Neural cell (in vitro differentiated cells): ENCODE measurements at regions not wholly inside any gene's neighbourhood (a gene's known extent, or its start where the extent isn't known, plus 50 kb on each side); places are given as distances from the start of the nearest gene placed in this dataset.

ENCODE experiments used
- H2AFZ ChIP-seq: fragments of 200-600, 300-800 bp; sonication (generic), shearing (Covaris generic); 2 replicates; pipeline ENCODE4 v1.6.0; 2014; ENCODE audit warnings: low read depth, mild to moderate bottlenecking, antibody characterized with exemption, low read length, moderate library complexity
- H3F3A ChIP-seq: fragments of 200-600 bp; shearing (Covaris generic); 2 replicates; pipeline ENCODE4 v1.6.1; 2016; ENCODE audit warnings: mild to moderate bottlenecking, moderate library complexity, mixed read lengths, antibody characterized with exemption, low read length; ENCODE audit not compliant: insufficient read depth, poor library complexity, severe bottlenecking
- H3K27ac ChIP-seq: fragments of 200-600, 300-800 bp; sonication (generic), shearing (Covaris generic); 2 replicates; pipeline ENCODE4 v1.5.1; 2014; ENCODE audit warnings: mild to moderate bottlenecking, low read length, moderate library complexity
- H3K27me3 ChIP-seq: fragments of 300-800, 200-600 bp; sonication (generic), shearing (Covaris generic); 2 replicates; pipeline ENCODE4 v1.6.0; 2014; ENCODE audit warnings: mild to moderate bottlenecking, low read depth, low read length, moderate library complexity; ENCODE audit not compliant: insufficient read depth
- H3K36me3 ChIP-seq: fragments of 300-800, 200-600 bp; sonication (generic), shearing (Covaris generic); 2 replicates; pipeline ENCODE4 v1.5.1; 2014; ENCODE audit warnings: mild to moderate bottlenecking, antibody characterized with exemption, low read length, moderate library complexity; ENCODE audit not compliant: insufficient read depth
- H3K4me2 ChIP-seq: fragments of 300-800, 200-600 bp; sonication (generic), shearing (Covaris generic); 2 replicates; pipeline ENCODE4 v1.6.0; 2014; ENCODE audit warnings: mild to moderate bottlenecking, low read length
- H3K4me3 ChIP-seq: fragments of 300-800, 200-600 bp; sonication (generic), shearing (Covaris generic); 2 replicates; pipeline ENCODE4 v1.5.1; 2014; ENCODE audit warnings: mild to moderate bottlenecking, low read length, moderate library complexity
- H3K79me2 ChIP-seq: fragments of 200-600 bp; shearing (Covaris generic); replicated peaks from 2 replicates; pipeline ENCODE4 v1.6.0; 2014; ENCODE audit warnings: mild to moderate bottlenecking, low read length, moderate library complexity; ENCODE audit not compliant: insufficient read depth
- H3K9ac ChIP-seq: fragments of 300-800, 200-600 bp; sonication (generic), shearing (Covaris generic); 2 replicates; pipeline ENCODE4 v1.6.1; 2016; ENCODE audit warnings: mild to moderate bottlenecking, low read length, mixed read lengths
- H3K9me2 ChIP-seq: fragments of 200-600 bp; shearing (Covaris generic); 2 replicates; pipeline ENCODE4 v1.6.1; 2016; ENCODE audit warnings: mild to moderate bottlenecking, low read length, mixed read lengths; ENCODE audit not compliant: insufficient read depth
- H3K9me3 ChIP-seq: fragments of 200-600, 300-800 bp; sonication (generic), shearing (Covaris generic); 2 replicates; pipeline ENCODE4 v1.6.1; 2016; ENCODE audit warnings: mild to moderate bottlenecking, mixed run types, low read length, moderate library complexity, mixed read lengths
- H4K20me1 ChIP-seq: fragments of 200-600 bp; shearing (Covaris generic); 2 replicates; pipeline ENCODE4 v1.6.1; 2016; ENCODE audit warnings: mild to moderate bottlenecking, mixed run types; ENCODE audit not compliant: insufficient read depth
- EP300 ChIP-seq: fragments of 450-650 bp; conservative IDR thresholded peaks from 2 replicates; pipeline ENCODE4 v1.6.1; 2014; ENCODE audit warnings: antibody characterized with exemption, mild to moderate bottlenecking, moderate library complexity; ENCODE audit not compliant: poor library complexity, severe bottlenecking
- EZH2 ChIP-seq: fragments of 200-600, 300-800 bp; shearing (Covaris generic), sonication (generic); IDR thresholded peaks from 2 replicates; pipeline ENCODE4 v1.6.1; 2014; ENCODE audit warnings: antibody characterized with exemption, low read length, borderline replicate concordance, mild to moderate bottlenecking; ENCODE audit not compliant: insufficient read depth, poor library complexity, severe bottlenecking
- MXI1 ChIP-seq: fragments of 450-650 bp; conservative IDR thresholded peaks from 2 replicates; pipeline ENCODE4 v1.6.1; 2014; ENCODE audit warnings: antibody characterized with exemption, mild to moderate bottlenecking; ENCODE audit not compliant: poor library complexity, severe bottlenecking
- POLR2AphosphoS5 ChIP-seq: IDR thresholded peaks from 2 replicates; pipeline ENCODE4 v1.6.1; 2012
- RAD21 ChIP-seq: fragments of 450-650 bp; conservative IDR thresholded peaks from 2 replicates; pipeline ENCODE4 v1.6.1; 2014; ENCODE audit warnings: antibody characterized with exemption, mild to moderate bottlenecking, moderate library complexity
- SMC3 ChIP-seq: fragments of 450-650 bp; conservative IDR thresholded peaks from 2 replicates; pipeline ENCODE4 v1.6.1; 2014; ENCODE audit warnings: antibody characterized with exemption, mild to moderate bottlenecking, moderate library complexity; ENCODE audit not compliant: poor library complexity
- TAF1 ChIP-seq: IDR thresholded peaks from 2 replicates; pipeline ENCODE4 v1.6.1; 2012; ENCODE audit warnings: low read depth
- TF ChIP-seq, protein P1 (sequence below): IDR thresholded peaks from 2 replicates; pipeline ENCODE4 v1.6.1; 2012; ENCODE audit warnings: borderline replicate concordance
- TF ChIP-seq, protein P2 (sequence below): fragments of 450-650 bp; IDR thresholded peaks from 2 replicates; pipeline ENCODE4 v1.5.1; 2014; ENCODE audit warnings: antibody characterized with exemption, mild to moderate bottlenecking, moderate library complexity; ENCODE audit not compliant: poor library complexity, severe bottlenecking

DNA sequence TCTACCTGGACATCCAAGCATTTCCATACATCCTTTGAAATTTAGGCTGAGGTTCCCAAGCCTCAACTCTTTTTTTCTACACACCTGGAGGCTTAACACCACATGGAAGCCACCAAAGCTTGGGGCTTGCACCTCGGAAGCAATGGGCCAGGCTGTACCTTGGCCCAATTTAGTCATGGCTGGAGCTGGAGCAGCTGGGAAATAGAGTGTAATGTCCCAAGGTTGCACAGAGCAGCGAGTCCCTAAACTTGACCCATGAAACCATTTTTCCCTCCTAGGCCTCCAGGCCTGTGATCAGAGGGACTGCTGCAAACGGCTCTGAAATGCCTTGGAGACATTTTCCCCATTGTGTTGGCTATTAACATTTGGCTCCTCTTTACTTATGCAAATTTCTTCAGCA, 1574.3 kb upstream of the ZEB2 start:
- Histone ChIP-seq H3K27ac (no peak overlapping the region), H3K4me3 (no peak overlapping the region), H3K9me2 (no peaks in the 10 kb centered on the region), H3F3A (no peaks in the 10 kb centered on the region), H3K9ac (no peak overlapping the region), H4K20me1 (no peaks in the 10 kb centered on the region), H3K4me2 (no peak overlapping the region), H3K36me3 (no peaks in the 10 kb centered on the region), H3K79me2 (no peaks in the 10 kb centered on the region), H3K9me3 (peaks cover 13% of the 10 kb centered on the region), H2AFZ (no peak overlapping the region), H3K27me3 (no peaks in the 10 kb centered on the region)
- TF ChIP-seq EP300 (no peak), SMC3 (no peak), EZH2 (no peak), RAD21 (no peak), MXI1 (no peak), POLR2AphosphoS5 (no peak), TAF1 (no peak)
- TF ChIP-seq, protein P1, sequence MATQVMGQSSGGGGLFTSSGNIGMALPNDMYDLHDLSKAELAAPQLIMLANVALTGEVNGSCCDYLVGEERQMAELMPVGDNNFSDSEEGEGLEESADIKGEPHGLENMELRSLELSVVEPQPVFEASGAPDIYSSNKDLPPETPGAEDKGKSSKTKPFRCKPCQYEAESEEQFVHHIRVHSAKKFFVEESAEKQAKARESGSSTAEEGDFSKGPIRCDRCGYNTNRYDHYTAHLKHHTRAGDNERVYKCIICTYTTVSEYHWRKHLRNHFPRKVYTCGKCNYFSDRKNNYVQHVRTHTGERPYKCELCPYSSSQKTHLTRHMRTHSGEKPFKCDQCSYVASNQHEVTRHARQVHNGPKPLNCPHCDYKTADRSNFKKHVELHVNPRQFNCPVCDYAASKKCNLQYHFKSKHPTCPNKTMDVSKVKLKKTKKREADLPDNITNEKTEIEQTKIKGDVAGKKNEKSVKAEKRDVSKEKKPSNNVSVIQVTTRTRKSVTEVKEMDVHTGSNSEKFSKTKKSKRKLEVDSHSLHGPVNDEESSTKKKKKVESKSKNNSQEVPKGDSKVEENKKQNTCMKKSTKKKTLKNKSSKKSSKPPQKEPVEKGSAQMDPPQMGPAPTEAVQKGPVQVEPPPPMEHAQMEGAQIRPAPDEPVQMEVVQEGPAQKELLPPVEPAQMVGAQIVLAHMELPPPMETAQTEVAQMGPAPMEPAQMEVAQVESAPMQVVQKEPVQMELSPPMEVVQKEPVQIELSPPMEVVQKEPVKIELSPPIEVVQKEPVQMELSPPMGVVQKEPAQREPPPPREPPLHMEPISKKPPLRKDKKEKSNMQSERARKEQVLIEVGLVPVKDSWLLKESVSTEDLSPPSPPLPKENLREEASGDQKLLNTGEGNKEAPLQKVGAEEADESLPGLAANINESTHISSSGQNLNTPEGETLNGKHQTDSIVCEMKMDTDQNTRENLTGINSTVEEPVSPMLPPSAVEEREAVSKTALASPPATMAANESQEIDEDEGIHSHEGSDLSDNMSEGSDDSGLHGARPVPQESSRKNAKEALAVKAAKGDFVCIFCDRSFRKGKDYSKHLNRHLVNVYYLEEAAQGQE, result no peak
- TF ChIP-seq, protein P2, sequence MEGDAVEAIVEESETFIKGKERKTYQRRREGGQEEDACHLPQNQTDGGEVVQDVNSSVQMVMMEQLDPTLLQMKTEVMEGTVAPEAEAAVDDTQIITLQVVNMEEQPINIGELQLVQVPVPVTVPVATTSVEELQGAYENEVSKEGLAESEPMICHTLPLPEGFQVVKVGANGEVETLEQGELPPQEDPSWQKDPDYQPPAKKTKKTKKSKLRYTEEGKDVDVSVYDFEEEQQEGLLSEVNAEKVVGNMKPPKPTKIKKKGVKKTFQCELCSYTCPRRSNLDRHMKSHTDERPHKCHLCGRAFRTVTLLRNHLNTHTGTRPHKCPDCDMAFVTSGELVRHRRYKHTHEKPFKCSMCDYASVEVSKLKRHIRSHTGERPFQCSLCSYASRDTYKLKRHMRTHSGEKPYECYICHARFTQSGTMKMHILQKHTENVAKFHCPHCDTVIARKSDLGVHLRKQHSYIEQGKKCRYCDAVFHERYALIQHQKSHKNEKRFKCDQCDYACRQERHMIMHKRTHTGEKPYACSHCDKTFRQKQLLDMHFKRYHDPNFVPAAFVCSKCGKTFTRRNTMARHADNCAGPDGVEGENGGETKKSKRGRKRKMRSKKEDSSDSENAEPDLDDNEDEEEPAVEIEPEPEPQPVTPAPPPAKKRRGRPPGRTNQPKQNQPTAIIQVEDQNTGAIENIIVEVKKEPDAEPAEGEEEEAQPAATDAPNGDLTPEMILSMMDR, result no peak

DNA sequence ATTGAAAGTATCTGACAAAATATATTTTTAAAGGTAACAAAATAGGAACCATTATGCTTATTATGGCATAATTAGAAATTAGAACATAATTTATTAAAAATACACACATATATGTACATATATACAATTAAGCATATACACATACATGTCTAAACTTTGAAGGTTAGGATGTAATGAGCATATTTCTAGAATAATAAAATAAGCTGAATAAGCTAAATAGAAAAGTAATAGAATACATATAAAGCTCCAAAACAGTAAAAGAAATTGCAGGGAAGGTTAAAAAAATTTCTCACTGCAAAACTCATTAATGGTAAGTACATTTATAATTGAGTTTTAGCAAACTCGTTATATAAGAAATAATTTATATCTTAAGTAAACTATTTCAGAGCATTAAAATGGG, 1561.5 kb upstream of the ZEB2 start:
- H3K79me2 ChIP-seq, result no peaks in the 10 kb centered on the region
- H3K9ac ChIP-seq, result no peak overlapping the region
- H3K9me2 ChIP-seq, result no peaks in the 10 kb centered on the region
- H3K36me3 ChIP-seq, result no peaks in the 10 kb centered on the region
- H3K27me3 ChIP-seq, result no peaks in the 10 kb centered on the region
- no peaks in the 10 kb centered on the region for H3F3A ChIP-seq
- no peak overlapping the region for H3K27ac ChIP-seq
- TF ChIP-seq EZH2, result no peak
- no peaks in the 10 kb centered on the region for H3K9me3 ChIP-seq
- no peak overlapping the region for H3K4me2 ChIP-seq
- H3K4me3 ChIP-seq, result no peak overlapping the region
- no peak overlapping the region for H2AFZ ChIP-seq
- H4K20me1 ChIP-seq, result no peaks in the 10 kb centered on the region

DNA sequence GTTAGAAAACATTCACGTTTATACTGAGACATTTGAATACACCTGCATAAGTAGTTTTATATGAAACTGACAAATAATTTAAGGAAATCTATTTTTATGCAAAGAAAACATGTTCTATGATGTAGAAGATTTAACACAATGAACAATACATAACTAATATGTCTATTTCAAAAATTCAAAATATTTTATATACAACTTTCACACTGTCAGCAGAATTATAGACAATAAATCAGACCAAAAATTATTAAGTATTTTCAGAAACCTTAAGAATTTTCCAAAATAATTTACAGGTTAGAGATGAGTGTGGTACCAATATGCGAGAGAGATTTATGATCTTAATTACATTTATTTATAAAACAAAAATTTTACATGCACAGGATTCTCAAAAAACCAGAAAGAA, 1561.0 kb upstream of the ZEB2 start:
- TF ChIP-seq EZH2 (no peak), EP300 (no peak), RAD21 (no peak), SMC3 (no peak), POLR2AphosphoS5 (no peak), MXI1 (no peak), TAF1 (no peak)
- TF ChIP-seq, protein P1, result no peak
- TF ChIP-seq, protein P2, result no peak
- H3K9ac ChIP-seq, result no peak overlapping the region

More for the DNA sequence above, 1561.0 kb upstream of the ZEB2 start:
- Histone ChIP-seq H3K27ac (no peak overlapping the region), H3K79me2 (no peaks in the 10 kb centered on the region), H3K9me3 (no peaks in the 10 kb centered on the region), H3K4me3 (no peak overlapping the region), H4K20me1 (no peaks in the 10 kb centered on the region), H3K27me3 (no peaks in the 10 kb centered on the region), H3F3A (no peaks in the 10 kb centered on the region), H3K36me3 (no peaks in the 10 kb centered on the region), H3K9me2 (no peaks in the 10 kb centered on the region), H3K4me2 (no peak overlapping the region), H2AFZ (no peak overlapping the region)
